Lower leg skin (tissue), 3 donors: ENCODE measurements at regions not wholly inside any gene's neighbourhood (a gene's known extent, or its start where the extent isn't known, plus 50 kb on each side); places are given as distances from the start of the nearest gene placed in this dataset.

Source experiments
- POLR2A ChIP-seq, 2 donors: fragments of 450-650 bp; IDR thresholded peaks; one replicate each; pipeline ENCODE4 v1.6.1; 2016 to 2017; ENCODE audit warnings: antibody characterized with exemption in 2 of 2, mild to moderate bottlenecking in 1 of 2, moderate library complexity in 1 of 2
- TF ChIP-seq, protein P1 (sequence below), 3 donors: fragments of 450-650 bp; IDR thresholded peaks; one replicate each; pipeline ENCODE4 v1.5.1; 2016; ENCODE audit warnings: antibody characterized with exemption in 3 of 3, mild to moderate bottlenecking in 3 of 3, moderate library complexity in 2 of 3

- no peak for TF ChIP-seq POLR2A (IDR thresholded peaks at IDR 0.05)
- TF ChIP-seq, protein P1, sequence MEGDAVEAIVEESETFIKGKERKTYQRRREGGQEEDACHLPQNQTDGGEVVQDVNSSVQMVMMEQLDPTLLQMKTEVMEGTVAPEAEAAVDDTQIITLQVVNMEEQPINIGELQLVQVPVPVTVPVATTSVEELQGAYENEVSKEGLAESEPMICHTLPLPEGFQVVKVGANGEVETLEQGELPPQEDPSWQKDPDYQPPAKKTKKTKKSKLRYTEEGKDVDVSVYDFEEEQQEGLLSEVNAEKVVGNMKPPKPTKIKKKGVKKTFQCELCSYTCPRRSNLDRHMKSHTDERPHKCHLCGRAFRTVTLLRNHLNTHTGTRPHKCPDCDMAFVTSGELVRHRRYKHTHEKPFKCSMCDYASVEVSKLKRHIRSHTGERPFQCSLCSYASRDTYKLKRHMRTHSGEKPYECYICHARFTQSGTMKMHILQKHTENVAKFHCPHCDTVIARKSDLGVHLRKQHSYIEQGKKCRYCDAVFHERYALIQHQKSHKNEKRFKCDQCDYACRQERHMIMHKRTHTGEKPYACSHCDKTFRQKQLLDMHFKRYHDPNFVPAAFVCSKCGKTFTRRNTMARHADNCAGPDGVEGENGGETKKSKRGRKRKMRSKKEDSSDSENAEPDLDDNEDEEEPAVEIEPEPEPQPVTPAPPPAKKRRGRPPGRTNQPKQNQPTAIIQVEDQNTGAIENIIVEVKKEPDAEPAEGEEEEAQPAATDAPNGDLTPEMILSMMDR (IDR thresholded peaks at IDR 0.05) = no peak
Observed at GRCh38 chr2:219739866-219740440, 112.5 kb downstream of the SLC4A3 start.
